Right lobe of liver (tissue), 6 donors: ENCODE measurements at regions not wholly inside any gene's neighbourhood (a gene's known extent, or its start where the extent isn't known, plus 50 kb on each side); places are given as distances from the start of the nearest gene placed in this dataset.
"Not testable (repeated sequence)": the region's sequence is repeated elsewhere in the genome, so short reads cannot be mapped to it uniquely, and the experiment has no call there.

Source experiments
- ATAC-seq, 4 donors: fragments of 200-7000 bp; cut with Tn5 transposase; one replicate each; pipeline ENCODE4 v1.9.1; 2020; ENCODE audit warnings: mild to moderate bottlenecking in 4 of 4, moderate library complexity in 4 of 4
- DNase-seq, 3 donors: peaks; one replicate each; pipeline ENCODE4 v3.0.0-alpha.2; 2020
- H3K27ac ChIP-seq, 3 donors: fragments of 200-600 bp; one replicate each; pipeline ENCODE4 v1.8.0; 2022
- H3K27me3 ChIP-seq, 2 donors: fragments of 200-600 bp; one replicate each; pipeline ENCODE4 v1.8.0; 2022
- H3K36me3 ChIP-seq, 4 donors: fragments of 200-600 bp; sonication (generic) in 1 of 4; one replicate each; pipeline versions ENCODE4 v1.5.1 to v1.8.0; 2017 to 2022; ENCODE audit warnings: control low read depth in 1 of 4
- H3K4me1 ChIP-seq, 4 donors: fragments of 200-600 bp; sonication (generic) in 1 of 4; one replicate each; pipeline versions ENCODE4 v1.5.1 to v1.8.0; 2017 to 2022; ENCODE audit warnings: control low read depth in 1 of 4
- H3K4me3 ChIP-seq, 3 donors: fragments of 200-600 bp; one replicate each; pipeline ENCODE4 v1.8.0; 2022
- H3K9me3 ChIP-seq, 4 donors: fragments of 200-600 bp; sonication (generic) in 1 of 4; one replicate each; pipeline versions ENCODE4 v1.5.1 to v1.8.0; 2017 to 2022; ENCODE audit warnings: control low read depth in 1 of 4
- CTCF ChIP-seq, 4 donors: fragments of 200-600 bp in 3 of 4; fragments of 450-650 bp in 1 of 4; IDR thresholded peaks; one replicate each; pipeline versions ENCODE4 v1.5.1 to v1.8.0; 2016 to 2022; ENCODE audit warnings: antibody characterized with exemption in 4 of 4, mild to moderate bottlenecking in 2 of 4
- POLR2A ChIP-seq: fragments of 450-650 bp; IDR thresholded peaks from one replicate; pipeline ENCODE4 v1.6.1; 2017; ENCODE audit warnings: antibody characterized with exemption, mild to moderate bottlenecking
- WGBS: methylation state at CpG from one replicate; pipeline ENCODE4 v1.1.6; 2018; ENCODE audit warnings: low coverage, low lambda C conversion rate; ENCODE audit not compliant: insufficient coverage; ENCODE audit errors: missing lambda C conversion rate; 5-methylcytosine and 5-hydroxymethylcytosine counted together
- intact Hi-C, 2 donors: fragments of 100-400 bp; cut with DNase I; formaldehyde crosslinking; loops; one replicate each; pipeline versions ENCODE4 v1.11.2 to v1.14.1; 2022
- donor health status: DM: no; HTN: yes; CAD: no.
- donor health status: DM: no; HTN: no; CAD: no.
- donor health status: DM: no; HTN: no; CAD: no.
- donor health status: DM: no; HTN: yes; CAD: no.
- donor health status: DM: no; HTN: yes; CAD: no.

DNA sequence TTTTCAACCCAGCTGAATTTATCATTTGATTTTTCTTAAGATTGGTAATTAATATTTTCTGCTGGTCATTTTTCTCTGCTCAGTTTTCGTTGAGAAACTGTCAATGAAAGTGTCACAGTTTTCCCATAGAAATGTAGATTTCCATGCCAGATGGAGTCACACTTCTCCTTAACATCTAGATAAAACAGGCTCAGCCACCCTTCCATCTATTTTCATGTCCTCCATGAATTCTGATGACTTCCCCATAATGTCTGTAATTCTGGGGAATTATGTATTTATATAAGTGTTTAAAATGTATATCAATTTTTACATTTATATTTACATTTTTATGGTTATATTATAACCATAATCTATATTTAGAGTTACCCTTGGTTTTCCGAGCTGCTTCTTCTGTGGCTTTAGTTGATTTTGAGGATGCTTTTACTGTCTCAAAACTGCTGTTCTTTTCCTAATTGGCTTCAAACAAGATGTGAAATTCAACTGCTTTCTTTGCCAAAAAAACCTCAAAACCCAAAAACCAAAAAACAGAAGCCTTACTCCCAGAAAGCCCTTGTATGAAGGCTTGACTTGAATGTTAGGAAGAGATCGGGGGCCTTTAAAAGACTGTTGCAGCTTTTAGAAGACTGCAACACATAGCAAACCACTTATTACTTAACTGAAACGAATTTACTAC lies 95.4 kb upstream of the CDCA7L start:
- 39% methylated on average over 4 of the region's 4 CpGs for WGBS
- no peaks in the 10 kb centered on the region for H3K27me3 ChIP-seq
- H3K36me3 ChIP-seq = no peaks in the 10 kb centered on the region
- no peak overlapping the region for H3K27ac ChIP-seq
- ATAC-seq = no peak
- intact Hi-C loops = no loop called here
- no peak for TF ChIP-seq CTCF (IDR thresholded peaks at IDR 0.05)
- TF ChIP-seq POLR2A = no peak
- H3K4me1 ChIP-seq = no peaks in the 10 kb centered on the region
- DNase-seq = no peak
- no peaks in the 10 kb centered on the region for H3K9me3 ChIP-seq
- no peak overlapping the region for H3K4me3 ChIP-seq

DNA sequence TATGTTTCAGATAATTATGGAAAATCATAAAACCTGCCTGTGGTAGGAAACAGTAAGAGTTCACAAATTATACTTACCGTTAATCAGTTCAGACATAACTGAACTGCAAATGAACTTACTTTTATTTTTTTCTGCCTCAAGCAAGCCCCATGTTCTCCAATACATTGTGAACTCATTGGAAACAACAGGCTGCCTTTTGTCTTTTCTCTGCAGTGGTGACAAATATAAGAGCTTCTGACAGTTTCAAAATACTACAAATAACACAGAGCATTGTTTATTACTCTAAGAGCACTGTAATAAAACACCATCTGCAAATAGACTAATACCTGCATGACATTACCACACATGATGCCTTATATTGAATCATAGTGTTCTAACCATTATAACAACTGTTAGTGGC lies 94.0 kb upstream of the CDCA7L start:
- 55% methylated on average over 1 of the region's 1 CpG for WGBS
- no peak for TF ChIP-seq CTCF (IDR thresholded peaks at IDR 0.05)
- TF ChIP-seq POLR2A = no peak
- no peaks in the 10 kb centered on the region for H3K36me3 ChIP-seq
- no peaks in the 10 kb centered on the region for H3K9me3 ChIP-seq
- DNase-seq (no peak), ATAC-seq (no peak)
- no peaks in the 10 kb centered on the region for H3K27me3 ChIP-seq
- H3K4me3 ChIP-seq = no peak overlapping the region
- no peak overlapping the region for H3K27ac ChIP-seq
- intact Hi-C loops = no loop called here
- H3K4me1 ChIP-seq = no peaks in the 10 kb centered on the region

DNA sequence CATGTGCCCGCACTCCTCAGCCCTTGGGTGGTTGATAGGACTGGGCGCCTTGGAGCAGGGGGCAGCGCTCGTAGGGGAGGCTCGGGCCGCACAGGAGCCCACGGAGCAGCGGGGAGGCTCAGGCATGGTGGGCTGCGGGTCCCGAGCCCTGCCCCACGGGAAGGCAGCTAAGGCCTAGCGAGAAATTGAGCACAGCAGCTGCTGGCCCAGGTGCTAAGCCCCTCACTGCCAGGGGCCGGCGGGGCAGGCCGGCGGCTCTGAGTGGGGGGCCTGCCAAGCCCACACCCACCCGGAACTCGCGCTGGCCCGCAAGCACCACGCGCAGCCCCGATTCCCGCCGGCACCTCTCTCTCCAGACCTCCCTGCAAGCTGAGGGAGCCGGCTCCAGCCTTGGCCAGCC lies 86.7 kb upstream of the CDCA7L start:
- DNase-seq, intact Hi-C loops, H3K27ac ChIP-seq, H3K4me3 ChIP-seq, ATAC-seq, H3K36me3 ChIP-seq, H3K9me3 ChIP-seq, H3K4me1 ChIP-seq, H3K27me3 ChIP-seq: not testable (repeated sequence)
- WGBS = 80% methylated on average over 1 of the region's 26 CpGs

GRCh38 chr7:22028656-22029055 lies 83.0 kb upstream of the CDCA7L start:
- H3K9me3 ChIP-seq, H3K27me3 ChIP-seq, H3K36me3 ChIP-seq, H3K27ac ChIP-seq, DNase-seq, ATAC-seq, intact Hi-C loops, H3K4me1 ChIP-seq, H3K4me3 ChIP-seq: not testable (repeated sequence)
- WGBS = no CpG with 5 or more reads among the region's 25 CpGs

GRCh38 chr7:22027475-22027874 lies 81.8 kb upstream of the CDCA7L start:
- TF ChIP-seq POLR2A (no peak), CTCF (IDR thresholded peaks at IDR 0.05) (no peak)
- no peak for DNase-seq
- H3K27ac ChIP-seq = no peak overlapping the region
- no peaks in the 10 kb centered on the region for H3K9me3 ChIP-seq
- 38% methylated on average over 2 of the region's 2 CpGs for WGBS
- H3K36me3 ChIP-seq = no peaks in the 10 kb centered on the region
- H3K27me3 ChIP-seq = no peaks in the 10 kb centered on the region
- ATAC-seq = no peak
- H3K4me1 ChIP-seq = no peaks in the 10 kb centered on the region
- no peak overlapping the region for H3K4me3 ChIP-seq
- intact Hi-C loops = no loop called here

GRCh38 chr7:22025983-22026382 lies 80.3 kb upstream of the CDCA7L start:
- no peak for ATAC-seq

More at GRCh38 chr7:22025983-22026382, 80.3 kb upstream of the CDCA7L start:
- Histone ChIP-seq H3K4me1 (no peaks in the 10 kb centered on the region), H3K36me3 (no peaks in the 10 kb centered on the region), H3K27me3 (no peaks in the 10 kb centered on the region), H3K9me3 (no peaks in the 10 kb centered on the region), H3K4me3 (no peak overlapping the region), H3K27ac (no peak overlapping the region)
- no peak for TF ChIP-seq POLR2A
- TF ChIP-seq CTCF (IDR thresholded peaks at IDR 0.05) = no peak
- intact Hi-C loops = no loop called here
- 78% methylated on average over 7 of the region's 7 CpGs for WGBS
- DNase-seq = no peak
